ENCODE measurements at regions not wholly inside any gene's neighbourhood (a gene's known extent, or its start where the extent isn't known, plus 50 kb on each side); places are given as distances from the start of the nearest gene placed in this dataset.
"Not testable (repeated sequence)": the region's sequence is repeated elsewhere in the genome, so short reads cannot be mapped to it uniquely, and the experiment has no call there.

- Histone ChIP-seq H3K4me1 (replicated peaks; ENCODE audit: insufficient read depth) (no peaks in the 10 kb centered on the region), H4K20me1 (ENCODE audit: insufficient read depth) (peaks cover 81% of the 10 kb centered on the region), H3K36me3 (ENCODE audit: low read depth) (peaks cover 9% of the 10 kb centered on the region; the same call in 1 of the 2 replicates), H3K4me3 (no peak overlapping the region), H3K79me2 (ENCODE audit: low read depth) (peaks cover 100% of the 10 kb centered on the region), H3K27me3 (ENCODE audit: insufficient read depth, low read depth) (no peaks in the 10 kb centered on the region), H3K9me2 (ENCODE audit: insufficient read depth) (no peaks in the 10 kb centered on the region; the same call in 1 of the 2 replicates), H2AFZ (no peak overlapping the region), H3K4me2 (no peak overlapping the region), H3F3A (ENCODE audit: insufficient read depth, low read depth) (peaks cover 53% of the 10 kb centered on the region), H3K9me3 (ENCODE audit: insufficient read depth, low read depth) (no peaks in the 10 kb centered on the region), H3K27ac (no peak overlapping the region; the same call in 1 of the 2 replicates)
- no peak for TF ChIP-seq EZH2 (IDR thresholded peaks at IDR 0.05; ENCODE audit: low read depth)
- TF ChIP-seq, protein P1, sequence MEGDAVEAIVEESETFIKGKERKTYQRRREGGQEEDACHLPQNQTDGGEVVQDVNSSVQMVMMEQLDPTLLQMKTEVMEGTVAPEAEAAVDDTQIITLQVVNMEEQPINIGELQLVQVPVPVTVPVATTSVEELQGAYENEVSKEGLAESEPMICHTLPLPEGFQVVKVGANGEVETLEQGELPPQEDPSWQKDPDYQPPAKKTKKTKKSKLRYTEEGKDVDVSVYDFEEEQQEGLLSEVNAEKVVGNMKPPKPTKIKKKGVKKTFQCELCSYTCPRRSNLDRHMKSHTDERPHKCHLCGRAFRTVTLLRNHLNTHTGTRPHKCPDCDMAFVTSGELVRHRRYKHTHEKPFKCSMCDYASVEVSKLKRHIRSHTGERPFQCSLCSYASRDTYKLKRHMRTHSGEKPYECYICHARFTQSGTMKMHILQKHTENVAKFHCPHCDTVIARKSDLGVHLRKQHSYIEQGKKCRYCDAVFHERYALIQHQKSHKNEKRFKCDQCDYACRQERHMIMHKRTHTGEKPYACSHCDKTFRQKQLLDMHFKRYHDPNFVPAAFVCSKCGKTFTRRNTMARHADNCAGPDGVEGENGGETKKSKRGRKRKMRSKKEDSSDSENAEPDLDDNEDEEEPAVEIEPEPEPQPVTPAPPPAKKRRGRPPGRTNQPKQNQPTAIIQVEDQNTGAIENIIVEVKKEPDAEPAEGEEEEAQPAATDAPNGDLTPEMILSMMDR (conservative IDR thresholded peaks at IDR 0.05): no peak
- ChIA-PET POLR2A (ENCODE audit: unreplicated experiment) (interaction anchor here (0.5 kb wide), 1 partner anchor 297 kb away, joined by 13 read pairs; no protein-coding TSS in a partner anchor), CTCF (interaction anchor here (1.1 kb wide), 1 partner anchor 324 kb away, joined by 6 read pairs; no protein-coding TSS in a partner anchor)
- intact Hi-C loops (cut with micrococcal nuclease; ENCODE audit: unreplicated experiment): loop anchor here (1.0 kb wide), 1 partner anchor 323 kb away; no protein-coding TSS in a partner anchor
- no peak for DNase-seq
- no TSS peak for BruUV-seq (replicated peaks)
Measured at GRCh38 chr17:63082952-63083351, 116.9 kb downstream of the TANC2 start.

DNA sequence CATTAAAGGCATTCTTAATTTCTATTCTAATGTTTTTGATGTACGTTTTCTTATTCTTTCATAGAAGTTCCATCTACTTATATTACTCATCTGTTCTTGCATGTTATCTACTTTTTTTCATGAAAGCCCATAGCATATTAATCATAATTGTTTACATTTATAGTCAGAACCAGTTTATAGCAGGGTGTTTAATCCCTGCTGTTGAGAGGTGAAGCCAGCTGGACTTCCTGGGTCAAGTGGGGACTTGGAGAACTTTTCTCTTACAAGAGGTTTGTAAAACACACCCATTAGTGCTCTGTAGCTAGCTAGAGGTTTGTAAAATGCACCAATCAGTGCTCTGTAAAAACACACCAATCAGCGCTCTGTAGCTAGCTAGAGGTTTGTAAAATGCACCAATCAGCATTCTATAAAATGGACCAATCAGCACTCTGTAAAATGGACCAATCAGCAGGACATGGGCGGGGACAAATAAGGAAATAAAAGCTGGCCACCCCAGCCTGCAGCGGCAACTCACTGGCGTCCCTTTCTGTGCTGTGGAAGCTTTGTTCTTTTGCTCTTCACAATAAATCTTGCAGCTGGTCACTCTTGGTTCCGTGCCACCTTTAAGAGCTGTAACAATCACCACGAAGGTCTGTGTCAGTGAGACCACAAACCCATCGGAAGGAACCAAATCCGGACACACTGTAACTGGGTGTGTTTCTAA is 120.6 kb downstream of the TANC2 start:
- Histone ChIP-seq H2AFZ (no peak overlapping the region), H3K27ac (no peak overlapping the region), H3K9me2 (ENCODE audit: insufficient read depth) (no peaks in the 10 kb centered on the region; the same call in 1 of the 2 replicates), H3K9me3 (ENCODE audit: insufficient read depth, low read depth) (no peaks in the 10 kb centered on the region), H3K4me3 (no peak overlapping the region), H3K79me2 (ENCODE audit: low read depth) (peaks cover 98% of the 10 kb centered on the region), H4K20me1 (ENCODE audit: insufficient read depth) (peaks cover 76% of the 10 kb centered on the region), H3F3A (ENCODE audit: insufficient read depth, low read depth) (peaks cover 46% of the 10 kb centered on the region; the same call in 1 of the 2 replicates), H3K4me1 (replicated peaks; ENCODE audit: insufficient read depth) (no peaks in the 10 kb centered on the region), H3K27me3 (ENCODE audit: insufficient read depth, low read depth) (no peaks in the 10 kb centered on the region), H3K36me3 (ENCODE audit: low read depth) (0 out of 2 replicates have a peak, but pooled peaks cover 11% of the 10 kb centered on the region), H3K4me2 (no peak overlapping the region)
- intact Hi-C loops (cut with micrococcal nuclease; ENCODE audit: unreplicated experiment): no loop called here
- no peak for DNase-seq
- BruUV-seq (replicated peaks): no TSS peak
- ChIA-PET CTCF (no interaction called here), POLR2A (ENCODE audit: unreplicated experiment) (no interaction called here)
- TF ChIP-seq EZH2 (IDR thresholded peaks at IDR 0.05; ENCODE audit: low read depth): no peak
- TF ChIP-seq, protein P1 (conservative IDR thresholded peaks at IDR 0.05): no peak

- H3K9me3 ChIP-seq (ENCODE audit: insufficient read depth, low read depth); BruUV-seq (replicated peaks); intact Hi-C loops (cut with micrococcal nuclease; ENCODE audit: unreplicated experiment); H2AFZ ChIP-seq; CTCF ChIA-PET; H3K27ac ChIP-seq; H3K27me3 ChIP-seq (ENCODE audit: insufficient read depth, low read depth); H3K4me2 ChIP-seq; H3K4me3 ChIP-seq; POLR2A ChIA-PET (ENCODE audit: unreplicated experiment); H3K9me2 ChIP-seq (ENCODE audit: insufficient read depth); DNase-seq; H3K4me1 ChIP-seq (replicated peaks; ENCODE audit: insufficient read depth): not testable (repeated sequence)
- 0 out of 2 replicates have a peak, but pooled peaks cover 11% of the 10 kb centered on the region for H3K36me3 ChIP-seq (ENCODE audit: low read depth)
- H3F3A ChIP-seq (ENCODE audit: insufficient read depth, low read depth): peaks cover 42% of the 10 kb centered on the region; the same call in 1 of the 2 replicates
- H4K20me1 ChIP-seq (ENCODE audit: insufficient read depth): peaks cover 82% of the 10 kb centered on the region
- H3K79me2 ChIP-seq (ENCODE audit: low read depth): peaks cover 98% of the 10 kb centered on the region
Measured at GRCh38 chr17:63090358-63091114, 124.5 kb downstream of the TANC2 start.

DNA sequence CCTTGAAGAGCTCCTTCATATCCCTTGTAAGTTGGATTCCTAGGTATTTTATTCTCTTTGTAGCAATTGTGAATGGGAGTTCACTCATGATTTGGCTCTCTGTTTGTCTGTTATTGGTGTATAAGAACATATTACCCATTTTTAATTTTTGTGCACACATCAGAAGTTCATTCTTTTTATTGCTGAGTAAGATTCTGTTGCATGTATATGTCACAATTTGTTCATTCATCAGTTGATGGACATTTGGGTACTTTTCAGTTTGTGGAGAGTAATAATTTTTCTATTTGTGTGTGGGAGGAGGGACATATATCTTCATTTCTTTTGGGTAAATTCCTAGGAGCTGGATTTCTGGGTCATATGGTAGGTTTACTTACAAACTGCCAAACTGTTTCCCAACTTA is 125.9 kb downstream of the TANC2 start:
- H2AFZ ChIP-seq; H3K4me3 ChIP-seq; H3K4me1 ChIP-seq (replicated peaks; ENCODE audit: insufficient read depth); H3K27ac ChIP-seq; intact Hi-C loops (cut with micrococcal nuclease; ENCODE audit: unreplicated experiment); H3K4me2 ChIP-seq; DNase-seq; CTCF ChIA-PET; H3K9me3 ChIP-seq (ENCODE audit: insufficient read depth, low read depth); H3K9me2 ChIP-seq (ENCODE audit: insufficient read depth); BruUV-seq (replicated peaks); H3K27me3 ChIP-seq (ENCODE audit: insufficient read depth, low read depth): not testable (repeated sequence)
- Histone ChIP-seq H3F3A (ENCODE audit: insufficient read depth, low read depth) (peaks cover 38% of the 10 kb centered on the region), H4K20me1 (ENCODE audit: insufficient read depth) (peaks cover 77% of the 10 kb centered on the region), H3K36me3 (ENCODE audit: low read depth) (0 out of 2 replicates have a peak, but pooled peaks cover 11% of the 10 kb centered on the region), H3K79me2 (ENCODE audit: low read depth) (peaks cover 98% of the 10 kb centered on the region)
- POLR2A ChIA-PET (ENCODE audit: unreplicated experiment): interaction anchor here (0.6 kb wide), 1 partner anchor 49 kb away, joined by 7 read pairs; no protein-coding TSS in a partner anchor
